HepG2 (cell line): ENCODE measurements at regions not wholly inside any gene's neighbourhood (a gene's known extent, or its start where the extent isn't known, plus 50 kb on each side); places are given as distances from the start of the nearest gene placed in this dataset.

Source experiments
- ATAC-seq: fragments of 200-7000 bp; cut with Tn5 transposase; 3 replicates; pipeline ENCODE4 v1.9.1; 2020; ENCODE audit warnings: mild to moderate bottlenecking, moderate library complexity
- BruUV-seq: library from RNA; stranded (reverse); fragments of 400-500 nt; replicated peaks from 2 replicates; lab custom pipeline; 2021; lab: Mats Ljungman, UMichigan
- CTCF ChIA-PET: fragments of 300-600 bp; formaldehyde crosslinking; extraction: SDS; loops from one replicate; lab custom pipeline; 2021; ENCODE audit warnings: low total read pairs, inconsistent platforms, low intra/inter-chr PET ratio; lab: Yijun Ruan, JAX
- POLR2A ChIA-PET: fragments of 350-600 bp; sonication (Branson Sonifier 250); formaldehyde crosslinking; loops from one replicate; lab custom pipeline; 2020; ENCODE audit warnings: antibody characterized with exemption, inconsistent platforms; lab: Yijun Ruan, JAX
- DNase-seq: peaks from one replicate; pipeline ENCODE4 v3.0.0-alpha.2; 2015; ENCODE audit warnings: low spot score
- FAIRE-seq: peaks from 3 replicates; lab custom pipeline; 2011; peaks lifted over from hg19 to GRCh38; lab: Jason Lieb, UNC
- H2AFZ ChIP-seq: one replicate; pipeline ENCODE4 v1.6.1; 2011; ENCODE audit warnings: low read length, inconsistent platforms
- H3K27ac ChIP-seq: fragments of 300-600 bp; 3 replicates; pipeline ENCODE4 v1.8.0; 2011; ENCODE audit warnings: mixed run types, mild to moderate bottlenecking, mixed read lengths, low read length, inconsistent platforms; ENCODE audit not compliant: insufficient read depth; ENCODE audit errors: extremely low read length
- H3K27me3 ChIP-seq, 2 experiments: fragments of 200-600 bp in 1 of 2; 2 replicates in 1 of 2; 3 replicates in 1 of 2; pipeline versions ENCODE4 v1.6.0 to v1.8.0; 2011; ENCODE audit warnings: low read length in 2 of 2, mild to moderate bottlenecking in 2 of 2, moderate library complexity in 2 of 2, inconsistent platforms in 1 of 2; ENCODE audit not compliant: insufficient read depth in 2 of 2, control insufficient read depth in 1 of 2
- H3K36me3 ChIP-seq, 2 experiments: fragments of 200-600 bp in 1 of 2; replicated peaks in 1 of 2; 2 replicates in 1 of 2; 3 replicates in 1 of 2; pipeline versions ENCODE4 v1.5.1 to v1.8.0; 2011; ENCODE audit warnings: low read length in 2 of 2, inconsistent platforms in 1 of 2; ENCODE audit not compliant: insufficient read depth in 2 of 2, control insufficient read depth in 1 of 2
- H3K4me1 ChIP-seq: 2 replicates; pipeline ENCODE4 v1.5.1; 2012; ENCODE audit warnings: low read length, inconsistent platforms; ENCODE audit not compliant: insufficient read depth
- H3K4me2 ChIP-seq: 2 replicates; pipeline ENCODE4 v1.6.0; 2011; ENCODE audit warnings: low read depth, low read length, inconsistent platforms
- H3K4me3 ChIP-seq, 3 experiments: fragments of 200-600 bp in 1 of 3; sonication (generic), shearing (Covaris generic) in 1 of 3; replicated peaks in 1 of 3; 2 replicates each; pipeline ENCODE4 v1.5.1; 2011 to 2016; ENCODE audit warnings: low read length in 3 of 3, inconsistent platforms in 2 of 3, low read depth in 2 of 3, mild to moderate bottlenecking in 2 of 3, control low read depth in 1 of 3, mixed read lengths in 1 of 3; ENCODE audit not compliant: insufficient read depth in 1 of 3
- H3K79me2 ChIP-seq: one replicate; pipeline ENCODE4 v1.6.1; 2011; ENCODE audit warnings: low read length, inconsistent platforms; ENCODE audit not compliant: insufficient read depth
- H3K9ac ChIP-seq: 2 replicates; pipeline ENCODE4 v1.6.0; 2011; ENCODE audit warnings: mild to moderate bottlenecking, low read depth, low read length, inconsistent platforms; ENCODE audit not compliant: insufficient read depth
- H3K9me3 ChIP-seq: 2 replicates; pipeline ENCODE4 v1.5.1; 2012; ENCODE audit warnings: mild to moderate bottlenecking, low read length
- H4K20me1 ChIP-seq: 2 replicates; pipeline ENCODE4 v1.6.0; 2011; ENCODE audit warnings: inconsistent platforms, mild to moderate bottlenecking, low read length, moderate library complexity; ENCODE audit not compliant: insufficient read depth
- ATAD3A ChIP-seq: sonication (generic); formaldehyde crosslinking; IDR thresholded peaks from 2 replicates; pipeline ENCODE4 v1.4.0; 2020; ENCODE audit warnings: missing genetic modification reagents
- ATF5 ChIP-seq: sonication (generic); formaldehyde crosslinking; IDR thresholded peaks from 2 replicates; pipeline ENCODE4 v1.4.0; 2020; ENCODE audit warnings: mild to moderate bottlenecking, low read depth, missing genetic modification reagents
- DNMT3B ChIP-seq: conservative IDR thresholded peaks from 2 replicates; pipeline ENCODE4 v1.6.1; 2016; ENCODE audit warnings: missing biosample characterization, control low read depth
- FOXO1 ChIP-seq: sonication (generic); formaldehyde crosslinking; IDR thresholded peaks from 2 replicates; pipeline ENCODE4 v1.4.0; 2020; ENCODE audit warnings: missing genetic modification reagents
- FOXP4 ChIP-seq: sonication (generic); formaldehyde crosslinking; IDR thresholded peaks from 2 replicates; pipeline ENCODE4 v1.4.0; 2020; ENCODE audit warnings: missing genetic modification reagents
- GTF2F1 ChIP-seq: fragments of 150-350 bp; IDR thresholded peaks from 2 replicates; pipeline ENCODE4 v1.6.1; 2014; ENCODE audit warnings: low read length
- NKX3-1 ChIP-seq: sonication (generic); formaldehyde crosslinking; IDR thresholded peaks from 2 replicates; pipeline ENCODE4 v1.5.0; 2020; ENCODE audit warnings: missing genetic modification reagents
- NR1H2 ChIP-seq: sonication (generic); formaldehyde crosslinking; IDR thresholded peaks from 2 replicates; pipeline ENCODE4 v1.8.1; 2022; ENCODE audit warnings: low read depth, missing genetic modification reagents, borderline replicate concordance
- POLR2G ChIP-seq: fragments of 200-400 bp; formaldehyde crosslinking; IDR thresholded peaks from 2 replicates; pipeline ENCODE4 v1.6.1; 2018; ENCODE audit warnings: mild to moderate bottlenecking, low read depth, low read length, moderate library complexity
- SP2 ChIP-seq: sonication (generic); formaldehyde crosslinking; IDR thresholded peaks from 2 replicates; pipeline ENCODE4 v1.5.1; 2020; ENCODE audit warnings: mild to moderate bottlenecking, missing genetic modification reagents
- ZBTB37 ChIP-seq: sonication (generic); formaldehyde crosslinking; IDR thresholded peaks from 2 replicates; pipeline ENCODE4 v1.4.0; 2020; ENCODE audit warnings: mild to moderate bottlenecking, missing genetic modification reagents
- ZFP82 ChIP-seq: sonication (generic); formaldehyde crosslinking; IDR thresholded peaks from 2 replicates; pipeline ENCODE4 v1.5.1; 2020; ENCODE audit warnings: mild to moderate bottlenecking, missing genetic modification reagents, borderline replicate concordance
- ZNF24 ChIP-seq: fragments of 450-650 bp; IDR thresholded peaks from 2 replicates; pipeline ENCODE4 v1.6.1; 2017; ENCODE audit warnings: antibody characterized with exemption, mild to moderate bottlenecking
- ZNF615 ChIP-seq: sonication (generic); formaldehyde crosslinking; IDR thresholded peaks from 2 replicates; pipeline ENCODE4 v1.5.0; 2020; ENCODE audit warnings: mild to moderate bottlenecking, missing genetic modification reagents, borderline replicate concordance
- ZNF660 ChIP-seq: sonication (generic); formaldehyde crosslinking; IDR thresholded peaks from 2 replicates; pipeline ENCODE4 v1.5.1; 2020; ENCODE audit warnings: mild to moderate bottlenecking, low read depth, missing genetic modification reagents, borderline replicate concordance
- WGBS: methylation state at CpG from one replicate; pipeline ENCODE4 v1.1.6; 2017; ENCODE audit warnings: low lambda C conversion rate; 5-methylcytosine and 5-hydroxymethylcytosine counted together
- in situ Hi-C: cut with HindIII; loops from 2 replicates; pipeline ENCODE4 v1.10.0; 2017; ENCODE audit warnings: low pct_unique_long_range_greater_than_20kb; ENCODE audit not compliant: extremely low pct_ligation_motif_present
- intact Hi-C: fragments of 100-400 bp; cut with micrococcal nuclease; formaldehyde crosslinking; loops from one replicate; pipeline ENCODE4 v1.10.0; 2022; ENCODE audit not compliant: unreplicated experiment

- H3K27me3 ChIP-seq, result no peaks in the 10 kb centered on the region
- H3K9me3 ChIP-seq, result no peaks in the 10 kb centered on the region
- ATAC-seq (no peak), FAIRE-seq (no peak), DNase-seq (no peak)
- BruUV-seq, result no TSS peak
- H2AFZ ChIP-seq, result no peak overlapping the region
- in situ Hi-C loops (no loop called here), intact Hi-C loops (no loop called here)
- H3K4me2 ChIP-seq, result no peak overlapping the region
- peaks cover 22% of the 10 kb centered on the region for H3K4me1 ChIP-seq
- H3K27ac ChIP-seq, result no peak overlapping the region
- no peak for TF ChIP-seq ZFP82
- no peak for TF ChIP-seq NKX3-1 (CRISPR knock-in tag)
- TF ChIP-seq GTF2F1, result no peak
- TF ChIP-seq DNMT3B (CRISPR knock-in tag), result no peak
- TF ChIP-seq ATAD3A (CRISPR knock-in tag), result no peak
- TF ChIP-seq SP2 (CRISPR knock-in tag), result no peak
- H3K36me3 ChIP-seq, result no peaks in the 10 kb centered on the region
- WGBS, result 84% methylated on average over 3 of the region's 3 CpGs
- POLR2A ChIA-PET, result no interaction called here
- H3K79me2 ChIP-seq, result no peaks in the 10 kb centered on the region
- CTCF ChIA-PET, result no interaction called here
- H3K4me3 ChIP-seq, result no peak overlapping the region
- no peak overlapping the region for H3K9ac ChIP-seq
- no peaks in the 10 kb centered on the region for H4K20me1 ChIP-seq
These were observed 140.4 kb downstream of the DKK1 start for GRCh38 chr10:52454491-52454890.

GRCh38 chr10:52455098-52455497, 141.0 kb downstream of the DKK1 start:
- intact Hi-C loops (no loop called here), in situ Hi-C loops (no loop called here)
- no peak overlapping the region for H3K4me3 ChIP-seq
- no peaks in the 10 kb centered on the region for H3K27me3 ChIP-seq
- H4K20me1 ChIP-seq, result no peaks in the 10 kb centered on the region
- no peak overlapping the region for H3K9ac ChIP-seq
- no peaks in the 10 kb centered on the region for H3K9me3 ChIP-seq
- DNase-seq (no peak), ATAC-seq (no peak), FAIRE-seq (no peak)
- POLR2A ChIA-PET, result no interaction called here
- peaks cover 17% of the 10 kb centered on the region for H3K4me1 ChIP-seq
- no peak overlapping the region for H3K27ac ChIP-seq
- no peak overlapping the region for H2AFZ ChIP-seq
- CTCF ChIA-PET, result no interaction called here
- no TSS peak for BruUV-seq
- H3K79me2 ChIP-seq, result no peaks in the 10 kb centered on the region
- no peaks in the 10 kb centered on the region for H3K36me3 ChIP-seq
- WGBS, result 74% methylated on average over 3 of the region's 3 CpGs
- H3K4me2 ChIP-seq, result no peak overlapping the region
- TF ChIP-seq ZNF615 (CRISPR knock-in tag) (no peak), ZBTB37 (CRISPR knock-in tag) (no peak), ZNF24 (no peak), POLR2G (no peak), FOXP4 (no peak), FOXO1 (CRISPR knock-in tag) (no peak), NR1H2 (CRISPR knock-in tag) (no peak), ATF5 (CRISPR knock-in tag) (no peak), ZNF660 (CRISPR knock-in tag) (no peak)
